ENCODE measurements at regions not wholly inside any gene's neighbourhood (a gene's known extent, or its start where the extent isn't known, plus 50 kb on each side); places are given as distances from the start of the nearest gene placed in this dataset.

DNA sequence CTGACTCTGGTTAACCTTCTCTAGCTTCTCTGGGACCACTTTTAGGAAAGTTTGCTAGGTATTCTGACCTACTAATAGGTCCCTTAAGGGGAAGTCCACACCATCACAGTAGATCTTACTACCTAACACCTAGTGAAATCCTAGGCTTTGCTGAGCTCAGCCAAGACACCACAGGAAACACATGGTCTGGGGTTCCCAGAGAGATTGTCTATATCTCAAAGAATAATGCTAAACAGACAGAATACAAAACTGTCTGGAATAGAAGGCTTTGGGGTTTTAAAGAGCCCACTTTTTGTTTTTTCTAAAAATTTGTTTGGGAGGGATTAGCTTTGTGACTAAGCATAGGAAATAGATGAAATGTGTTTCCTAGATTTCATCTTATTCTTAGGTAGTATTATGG, 395.1 kb downstream of the ARHGEF28 start:
- CTCF ChIA-PET = no interaction called here
- Mint-ChIP-seq H3K36me3 (no peaks in the 10 kb centered on the region), H3K4me3 (no peak overlapping the region)

DNA sequence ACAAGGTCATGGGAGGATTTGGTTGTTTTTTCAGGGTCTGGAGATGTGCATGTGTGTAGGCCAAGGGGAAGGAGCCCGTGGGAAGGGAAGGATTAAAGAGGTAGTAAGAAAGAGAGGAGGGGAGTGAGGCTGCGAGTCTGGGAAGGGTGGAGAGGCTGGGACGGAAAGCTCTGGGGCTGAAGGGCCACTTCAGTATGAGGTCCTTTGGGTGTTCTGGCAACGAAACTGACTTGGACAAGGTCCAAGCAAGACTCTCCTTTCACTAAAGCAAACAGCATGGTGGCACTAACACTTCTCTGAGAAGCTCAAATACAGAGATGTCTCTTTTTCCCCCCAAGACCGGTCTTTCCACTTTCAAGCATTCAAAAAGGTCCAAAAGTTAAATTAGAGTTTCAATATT, 394.5 kb downstream of the ARHGEF28 start:
- no peak overlapping the region for H3K27ac Mint-ChIP-seq
- no peaks in the 10 kb centered on the region for H3K9me3 ChIP-seq (ENCODE audit: control insufficient read depth in 2 of 3, low read length in 3 of 3)
- H3K27me3 ChIP-seq (ENCODE audit: control insufficient read depth in 2 of 2, insufficient read depth in 2 of 2, low read length in 2 of 2) = no peaks in the 10 kb centered on the region
- peaks cover 2 to 48% (median 23%) of the 10 kb centered on the region in 5 donors for H3K27me3 Mint-ChIP-seq
- ChIA-PET CTCF (no interaction called here), POLR2A (no interaction called here)
- H3K36me3 Mint-ChIP-seq = no peaks in the 10 kb centered on the region
- no peak overlapping the region for H3K4me3 Mint-ChIP-seq
- intact Hi-C loops (cut with micrococcal nuclease) = no loop called here
- no peaks in the 10 kb centered on the region for H3K4me1 Mint-ChIP-seq
- no peaks in the 10 kb centered on the region for H3K4me1 ChIP-seq (ENCODE audit: control insufficient read depth in 2 of 2, insufficient read depth in 2 of 2, low read length in 2 of 2)
- H3K4me3 ChIP-seq (ENCODE audit: low read length) = no peak overlapping the region
- H3K9me3 Mint-ChIP-seq = peaks cover 0 to 4% (median 0%) of the 10 kb centered on the region in 11 donors
- no peak overlapping the region for H3K27ac ChIP-seq (ENCODE audit: low read depth, low read length)
- no peaks in the 10 kb centered on the region for H3K36me3 ChIP-seq (ENCODE audit: control insufficient read depth in 2 of 3, insufficient read depth in 3 of 3, low read length in 3 of 3)
- ATAC-seq (no peak), DNase-seq (no peak)

More for the DNA sequence above, 395.1 kb downstream of the ARHGEF28 start:
- H3K4me1 ChIP-seq (ENCODE audit: control insufficient read depth in 2 of 2, insufficient read depth in 2 of 2, low read length in 2 of 2) = no peaks in the 10 kb centered on the region
- Mint-ChIP-seq H3K9me3 (peaks cover 0 to 4% (median 0%) of the 10 kb centered on the region in 11 donors), H3K27me3 (peaks cover 2 to 53% (median 29%) of the 10 kb centered on the region in 5 donors), H3K27ac (no peak overlapping the region), H3K4me1 (no peaks in the 10 kb centered on the region)
- H3K27ac ChIP-seq (ENCODE audit: low read depth, low read length) = no peak overlapping the region
- no peaks in the 10 kb centered on the region for H3K9me3 ChIP-seq (ENCODE audit: control insufficient read depth in 2 of 3, low read length in 3 of 3)
- H3K27me3 ChIP-seq (ENCODE audit: control insufficient read depth in 2 of 2, insufficient read depth in 2 of 2, low read length in 2 of 2) = no peaks in the 10 kb centered on the region
- no peak overlapping the region for H3K4me3 ChIP-seq (ENCODE audit: low read length)
- DNase-seq = no peak
- no peak for ATAC-seq
- intact Hi-C loops (cut with micrococcal nuclease) = no loop called here
- no peaks in the 10 kb centered on the region for H3K36me3 ChIP-seq (ENCODE audit: control insufficient read depth in 2 of 3, insufficient read depth in 3 of 3, low read length in 3 of 3)
- POLR2A ChIA-PET = no interaction called here

DNA sequence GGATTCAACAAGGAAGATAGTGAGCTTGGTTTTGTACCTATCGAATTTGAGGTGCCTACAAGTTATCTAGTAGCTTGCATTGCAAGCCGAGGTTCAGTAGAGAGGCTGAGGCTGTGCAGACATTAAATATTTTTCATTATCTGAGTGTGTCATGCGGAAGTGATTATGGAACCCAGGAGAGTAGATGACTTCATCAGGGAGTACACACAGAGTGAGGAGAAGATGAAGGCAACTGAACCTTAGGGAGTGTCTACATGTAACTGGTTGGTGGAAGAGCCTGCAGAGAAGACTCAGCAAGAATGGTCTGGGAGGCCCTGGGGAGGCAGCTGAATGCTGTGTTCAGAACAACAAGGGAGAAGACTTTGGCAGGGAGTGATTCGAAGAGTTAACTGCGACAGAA, 393.9 kb downstream of the ARHGEF28 start:
- Histone ChIP-seq H3K36me3 (ENCODE audit: control insufficient read depth in 2 of 3, insufficient read depth in 3 of 3, low read length in 3 of 3) (no peaks in the 10 kb centered on the region), H3K9me3 (ENCODE audit: control insufficient read depth in 2 of 3, low read length in 3 of 3) (no peaks in the 10 kb centered on the region), H3K27me3 (ENCODE audit: control insufficient read depth in 2 of 2, insufficient read depth in 2 of 2, low read length in 2 of 2) (no peaks in the 10 kb centered on the region), H3K27ac (ENCODE audit: low read depth, low read length) (no peak overlapping the region), H3K4me3 (ENCODE audit: low read length) (no peak overlapping the region), H3K4me1 (ENCODE audit: control insufficient read depth in 2 of 2, insufficient read depth in 2 of 2, low read length in 2 of 2) (no peaks in the 10 kb centered on the region)
- Mint-ChIP-seq H3K27me3 (peaks cover 2 to 45% (median 21%) of the 10 kb centered on the region in 5 donors), H3K4me3 (no peak overlapping the region), H3K36me3 (no peaks in the 10 kb centered on the region), H3K4me1 (no peaks in the 10 kb centered on the region), H3K27ac (no peak overlapping the region), H3K9me3 (peaks cover 0 to 4% (median 0%) of the 10 kb centered on the region in 11 donors)
- ATAC-seq (no peak), DNase-seq (no peak)
- ChIA-PET POLR2A (no interaction called here), CTCF (no interaction called here)
- intact Hi-C loops (cut with micrococcal nuclease) = no loop called here

DNA sequence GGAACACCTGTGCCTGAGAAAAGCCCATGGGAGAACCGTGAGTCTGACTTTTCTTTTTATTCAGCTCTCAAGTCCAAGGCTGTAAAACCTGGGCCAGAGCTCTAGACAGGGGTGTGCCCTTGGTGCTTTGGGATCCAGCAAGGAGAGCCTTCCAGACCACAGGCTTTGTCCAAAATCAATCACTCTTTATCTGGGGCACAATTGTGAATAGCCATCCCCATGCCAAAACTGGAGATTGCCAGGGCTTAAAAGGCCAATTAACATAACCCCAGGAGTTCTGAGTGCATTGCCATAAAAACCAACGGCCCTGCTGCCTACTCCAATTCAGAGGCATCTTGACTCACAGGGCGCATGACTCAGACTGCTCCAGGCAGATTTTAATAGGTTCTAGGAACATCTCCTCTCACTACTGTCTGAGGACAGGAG, 391.8 kb downstream of the ARHGEF28 start:
- Mint-ChIP-seq H3K4me1 (no peaks in the 10 kb centered on the region), H3K4me3 (no peak overlapping the region), H3K9me3 (peaks cover 0 to 4% (median 0%) of the 10 kb centered on the region in 11 donors), H3K27me3 (peaks cover 2 to 33% (median 21%) of the 10 kb centered on the region in 5 donors), H3K36me3 (no peaks in the 10 kb centered on the region), H3K27ac (no peak overlapping the region)
- Histone ChIP-seq H3K4me1 (ENCODE audit: control insufficient read depth in 2 of 2, insufficient read depth in 2 of 2, low read length in 2 of 2) (no peaks in the 10 kb centered on the region), H3K36me3 (ENCODE audit: control insufficient read depth in 2 of 3, insufficient read depth in 3 of 3, low read length in 3 of 3) (no peaks in the 10 kb centered on the region), H3K27me3 (ENCODE audit: control insufficient read depth in 2 of 2, insufficient read depth in 2 of 2, low read length in 2 of 2) (no peaks in the 10 kb centered on the region), H3K9me3 (ENCODE audit: control insufficient read depth in 2 of 3, low read length in 3 of 3) (no peaks in the 10 kb centered on the region), H3K27ac (ENCODE audit: low read depth, low read length) (no peak overlapping the region), H3K4me3 (ENCODE audit: low read length) (no peak overlapping the region)
- POLR2A ChIA-PET = no interaction called here
- intact Hi-C loops (cut with micrococcal nuclease) = no loop called here
- DNase-seq (no peak), ATAC-seq (no peak)
- CTCF ChIA-PET = no interaction called here

DNA sequence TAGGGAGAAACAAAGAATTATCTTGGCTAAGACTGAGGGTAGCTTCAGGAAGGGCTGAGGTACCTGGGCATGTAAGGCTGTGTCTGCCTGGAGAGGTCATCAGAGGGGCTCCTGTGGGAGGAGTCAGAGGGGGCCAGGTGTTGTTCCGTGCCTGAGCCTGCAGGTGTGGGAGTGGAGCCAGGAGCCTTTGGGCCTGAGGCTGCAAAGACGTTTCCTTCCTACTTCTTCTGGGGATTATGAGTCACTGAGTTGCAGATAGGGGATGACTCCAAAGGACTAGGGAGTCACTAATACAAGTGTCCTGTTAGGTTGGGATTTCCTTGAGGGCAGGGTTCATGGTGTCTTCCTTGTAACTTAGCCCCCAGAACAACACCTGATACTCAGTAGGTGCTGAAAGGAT, 391.1 kb downstream of the ARHGEF28 start:
- peaks cover 2 to 33% (median 21%) of the 10 kb centered on the region in 5 donors for H3K27me3 Mint-ChIP-seq
- H3K27ac ChIP-seq (ENCODE audit: low read depth, low read length) = no peak overlapping the region
- no peaks in the 10 kb centered on the region for H3K36me3 ChIP-seq (ENCODE audit: control insufficient read depth in 2 of 3, insufficient read depth in 3 of 3, low read length in 3 of 3)
- no peak overlapping the region for H3K4me3 Mint-ChIP-seq
- H3K4me3 ChIP-seq (ENCODE audit: low read length) = no peak overlapping the region
- H3K4me1 ChIP-seq (ENCODE audit: control insufficient read depth in 2 of 2, insufficient read depth in 2 of 2, low read length in 2 of 2) = no peaks in the 10 kb centered on the region
- ChIA-PET POLR2A (no interaction called here), CTCF (no interaction called here)
- H3K27me3 ChIP-seq (ENCODE audit: control insufficient read depth in 2 of 2, insufficient read depth in 2 of 2, low read length in 2 of 2) = no peaks in the 10 kb centered on the region
- H3K36me3 Mint-ChIP-seq = no peaks in the 10 kb centered on the region
- intact Hi-C loops (cut with micrococcal nuclease) = no loop called here
- no peaks in the 10 kb centered on the region for H3K4me1 Mint-ChIP-seq
- no peaks in the 10 kb centered on the region for H3K9me3 ChIP-seq (ENCODE audit: control insufficient read depth in 2 of 3, low read length in 3 of 3)
- H3K9me3 Mint-ChIP-seq = peaks cover 0 to 4% (median 0%) of the 10 kb centered on the region in 11 donors
- DNase-seq (no peak), ATAC-seq (no peak)
- no peak overlapping the region for H3K27ac Mint-ChIP-seq

DNA sequence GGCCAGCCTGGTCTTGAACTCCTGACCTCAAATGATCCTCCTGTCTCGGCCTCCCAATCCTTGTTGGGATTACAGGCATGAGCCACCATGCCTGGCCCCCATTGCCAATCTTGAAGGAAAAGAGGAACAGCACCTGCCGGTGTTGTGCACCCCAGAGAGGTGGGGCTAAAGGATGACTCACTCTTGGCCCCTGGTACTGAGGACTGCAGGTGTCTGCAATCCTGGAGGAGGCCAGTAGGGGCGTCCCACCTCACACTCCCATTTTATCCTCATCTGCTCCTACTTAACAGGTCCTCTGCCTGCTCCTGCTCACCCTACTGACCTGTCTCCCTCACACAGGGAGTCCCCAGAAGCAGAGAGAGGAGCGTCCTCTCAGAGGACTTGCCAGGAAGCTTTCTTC, 390.4 kb downstream of the ARHGEF28 start:
- no peak overlapping the region for H3K27ac Mint-ChIP-seq
- Histone ChIP-seq H3K27ac (ENCODE audit: low read depth, low read length) (no peak overlapping the region), H3K9me3 (ENCODE audit: control insufficient read depth in 2 of 3, low read length in 3 of 3) (no peaks in the 10 kb centered on the region), H3K4me1 (ENCODE audit: control insufficient read depth in 2 of 2, insufficient read depth in 2 of 2, low read length in 2 of 2) (no peaks in the 10 kb centered on the region), H3K27me3 (ENCODE audit: control insufficient read depth in 2 of 2, insufficient read depth in 2 of 2, low read length in 2 of 2) (no peaks in the 10 kb centered on the region), H3K4me3 (ENCODE audit: low read length) (no peak overlapping the region), H3K36me3 (ENCODE audit: control insufficient read depth in 2 of 3, insufficient read depth in 3 of 3, low read length in 3 of 3) (no peaks in the 10 kb centered on the region)
- peaks cover 0 to 4% (median 0%) of the 10 kb centered on the region in 11 donors for H3K9me3 Mint-ChIP-seq
- CTCF ChIA-PET = no interaction called here
- POLR2A ChIA-PET = no interaction called here
- H3K36me3 Mint-ChIP-seq = no peaks in the 10 kb centered on the region
- intact Hi-C loops (cut with micrococcal nuclease) = no loop called here
- H3K27me3 Mint-ChIP-seq = peaks cover under 1 to 41% (median 24%) of the 10 kb centered on the region in 5 donors
- no peak overlapping the region for H3K4me3 Mint-ChIP-seq
- ATAC-seq = no peak
- no peaks in the 10 kb centered on the region for H3K4me1 Mint-ChIP-seq
- no peak for DNase-seq

DNA sequence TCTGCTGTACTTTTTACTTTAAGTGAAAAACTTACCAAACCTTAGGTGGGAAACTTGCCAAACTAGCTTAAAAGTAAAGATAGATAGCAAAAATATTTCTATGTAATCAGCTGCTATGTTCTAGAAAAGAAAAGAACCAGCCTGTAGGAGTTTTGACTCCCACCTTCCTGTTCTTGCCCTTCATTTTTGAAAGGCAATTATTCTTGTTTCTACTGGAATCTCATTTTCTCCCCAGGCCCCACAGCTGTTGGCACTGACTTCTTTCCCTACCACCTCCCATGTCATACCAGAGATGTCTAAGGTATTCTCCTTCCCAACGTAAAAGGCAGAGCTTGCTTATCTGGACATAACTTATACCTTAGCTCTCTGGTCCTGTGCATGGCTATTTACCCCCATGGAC, 389.7 kb downstream of the ARHGEF28 start:
- H3K27me3 Mint-ChIP-seq = peaks cover 7 to 43% (median 30%) of the 10 kb centered on the region in 5 donors
- intact Hi-C loops (cut with micrococcal nuclease) = no loop called here
- peaks cover 0 to 4% (median 0%) of the 10 kb centered on the region in 11 donors for H3K9me3 Mint-ChIP-seq
- no peaks in the 10 kb centered on the region for H3K9me3 ChIP-seq (ENCODE audit: control insufficient read depth in 2 of 3, low read length in 3 of 3)
- H3K27ac ChIP-seq (ENCODE audit: low read depth, low read length) = no peak overlapping the region
- no peaks in the 10 kb centered on the region for H3K36me3 ChIP-seq (ENCODE audit: control insufficient read depth in 2 of 3, insufficient read depth in 3 of 3, low read length in 3 of 3)
- no peaks in the 10 kb centered on the region for H3K4me1 Mint-ChIP-seq
- no peak for DNase-seq
- ChIA-PET CTCF (no interaction called here), POLR2A (no interaction called here)
- no peak overlapping the region for H3K4me3 ChIP-seq (ENCODE audit: low read length)
- no peak overlapping the region for H3K27ac Mint-ChIP-seq
- no peaks in the 10 kb centered on the region for H3K36me3 Mint-ChIP-seq
- no peaks in the 10 kb centered on the region for H3K27me3 ChIP-seq (ENCODE audit: control insufficient read depth in 2 of 2, insufficient read depth in 2 of 2, low read length in 2 of 2)
- H3K4me3 Mint-ChIP-seq = no peak overlapping the region
- no peak for ATAC-seq
- H3K4me1 ChIP-seq (ENCODE audit: control insufficient read depth in 2 of 2, insufficient read depth in 2 of 2, low read length in 2 of 2) = no peaks in the 10 kb centered on the region
